ENCODE measurements at regions not wholly inside any gene's neighbourhood (a gene's known extent, or its start where the extent isn't known, plus 50 kb on each side); places are given as distances from the start of the nearest gene placed in this dataset.

DNA sequence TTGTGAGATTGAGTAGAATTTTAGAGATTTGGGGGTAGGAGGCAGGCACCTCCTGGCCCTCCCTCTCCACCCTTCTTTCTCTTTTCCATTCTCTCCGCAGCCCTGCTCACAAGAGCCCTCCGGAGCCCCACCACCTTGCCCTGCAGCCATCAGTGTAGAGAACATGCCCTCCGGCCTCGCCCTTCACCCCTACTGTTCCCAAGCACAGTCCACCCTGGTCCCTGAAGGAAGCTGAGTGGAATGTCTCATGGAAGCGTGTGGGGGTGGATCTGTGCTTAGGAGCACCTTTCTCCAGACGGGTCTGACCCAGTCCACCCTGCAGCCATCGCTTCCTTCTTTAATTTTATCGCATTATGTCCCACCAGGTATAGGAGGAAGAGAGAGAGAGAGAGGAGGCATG, 267.1 kb downstream of the NSG2 start:
- Histone ChIP-seq H3K27me3 (peaks cover 68% of the 10 kb centered on the region), H3K9me3 (no peaks in the 10 kb centered on the region), H3K36me3 (no peaks in the 10 kb centered on the region), H3K27ac (no peak overlapping the region), H3K4me3 (no peak overlapping the region), H3K4me1 (peaks cover 0 to 13% (median 5%) of the 10 kb centered on the region in 3 donors)
- ATAC-seq = no peak
- TF ChIP-seq, protein P1, sequence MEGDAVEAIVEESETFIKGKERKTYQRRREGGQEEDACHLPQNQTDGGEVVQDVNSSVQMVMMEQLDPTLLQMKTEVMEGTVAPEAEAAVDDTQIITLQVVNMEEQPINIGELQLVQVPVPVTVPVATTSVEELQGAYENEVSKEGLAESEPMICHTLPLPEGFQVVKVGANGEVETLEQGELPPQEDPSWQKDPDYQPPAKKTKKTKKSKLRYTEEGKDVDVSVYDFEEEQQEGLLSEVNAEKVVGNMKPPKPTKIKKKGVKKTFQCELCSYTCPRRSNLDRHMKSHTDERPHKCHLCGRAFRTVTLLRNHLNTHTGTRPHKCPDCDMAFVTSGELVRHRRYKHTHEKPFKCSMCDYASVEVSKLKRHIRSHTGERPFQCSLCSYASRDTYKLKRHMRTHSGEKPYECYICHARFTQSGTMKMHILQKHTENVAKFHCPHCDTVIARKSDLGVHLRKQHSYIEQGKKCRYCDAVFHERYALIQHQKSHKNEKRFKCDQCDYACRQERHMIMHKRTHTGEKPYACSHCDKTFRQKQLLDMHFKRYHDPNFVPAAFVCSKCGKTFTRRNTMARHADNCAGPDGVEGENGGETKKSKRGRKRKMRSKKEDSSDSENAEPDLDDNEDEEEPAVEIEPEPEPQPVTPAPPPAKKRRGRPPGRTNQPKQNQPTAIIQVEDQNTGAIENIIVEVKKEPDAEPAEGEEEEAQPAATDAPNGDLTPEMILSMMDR (IDR thresholded peaks at IDR 0.05) = no peak
- WGBS, 2 donors (ENCODE audit: low coverage in 1 of 2) = 70 to 79% methylated on average over 3 to 4 of the region's 8 CpGs

DNA sequence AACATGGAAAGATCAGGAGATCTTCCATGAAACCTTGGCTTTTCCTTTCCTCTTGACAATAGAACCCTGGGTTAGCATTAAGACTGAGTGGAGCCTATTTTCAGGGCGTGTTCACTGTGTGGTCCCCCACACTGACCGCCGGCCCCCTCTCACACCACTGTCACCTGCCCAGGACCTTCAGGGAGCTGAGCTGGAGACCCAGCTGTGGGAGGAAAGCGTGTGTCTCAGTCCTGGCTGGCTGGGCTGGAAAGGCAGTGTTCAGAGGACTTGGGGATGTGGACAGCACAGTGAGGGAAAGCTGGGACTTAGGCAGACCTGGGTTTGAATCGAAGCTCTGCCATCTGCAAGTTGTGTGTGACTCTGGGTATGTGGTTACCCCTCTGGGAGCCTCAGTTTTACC, 268.1 kb downstream of the NSG2 start:
- 91 to 96% methylated on average over 3 to 4 of the region's 5 CpGs for WGBS, 2 donors (ENCODE audit: low coverage in 1 of 2)
- no peaks in the 10 kb centered on the region for H3K9me3 ChIP-seq
- TF ChIP-seq EP300 (IDR thresholded peaks at IDR 0.05) = no peak
- no peak for TF ChIP-seq POLR2A (IDR thresholded peaks at IDR 0.05)
- TF ChIP-seq POLR2AphosphoS5 (IDR thresholded peaks at IDR 0.05) = no peak
- TF ChIP-seq, protein P1 (IDR thresholded peaks at IDR 0.05) = no peak
- H3K27me3 ChIP-seq = peaks cover 69% of the 10 kb centered on the region
- no peak overlapping the region for H3K4me3 ChIP-seq
- ATAC-seq = no peak
- H3K27ac ChIP-seq = no peak overlapping the region
- peaks cover 0 to 13% (median 5%) of the 10 kb centered on the region in 3 donors for H3K4me1 ChIP-seq
- no peaks in the 10 kb centered on the region for H3K36me3 ChIP-seq

DNA sequence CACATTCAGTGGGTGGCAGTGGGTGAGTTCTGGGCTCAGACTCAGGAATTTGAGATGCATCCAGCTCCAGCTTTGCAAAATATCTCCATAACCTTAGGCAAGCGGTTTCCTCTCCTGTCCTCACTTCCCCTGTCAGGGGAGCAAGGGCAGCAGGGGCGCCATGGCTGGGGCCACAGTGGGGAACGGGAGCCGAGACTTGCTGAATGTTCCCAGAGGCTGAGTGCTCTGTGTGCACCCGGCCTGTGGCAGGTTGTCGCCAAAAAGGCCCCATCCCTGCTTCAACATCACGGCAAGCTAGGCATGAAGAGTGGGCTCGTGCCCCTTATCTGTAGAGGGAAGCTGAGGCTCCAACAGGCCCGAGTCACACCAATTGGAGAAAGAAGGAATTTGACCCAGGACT, 268.8 kb downstream of the NSG2 start:
- ATAC-seq = no peak
- no peak overlapping the region for H3K4me3 ChIP-seq
- TF ChIP-seq, protein P1 (IDR thresholded peaks at IDR 0.05) = no peak
- TF ChIP-seq EP300 (IDR thresholded peaks at IDR 0.05) (no peak), POLR2AphosphoS5 (IDR thresholded peaks at IDR 0.05) (no peak), POLR2A (IDR thresholded peaks at IDR 0.05) (no peak)
- peaks cover 69% of the 10 kb centered on the region for H3K27me3 ChIP-seq
- no peak overlapping the region for H3K27ac ChIP-seq
- H3K36me3 ChIP-seq = no peaks in the 10 kb centered on the region
- no peaks in the 10 kb centered on the region for H3K9me3 ChIP-seq
- WGBS, 2 donors (ENCODE audit: low coverage in 1 of 2) = 83% methylated on average over 2 of the region's 9 CpGs; no CpG with 5 or more reads in 1 of the 2 donors
- peaks cover 0 to 13% (median 5%) of the 10 kb centered on the region in 3 donors for H3K4me1 ChIP-seq

DNA sequence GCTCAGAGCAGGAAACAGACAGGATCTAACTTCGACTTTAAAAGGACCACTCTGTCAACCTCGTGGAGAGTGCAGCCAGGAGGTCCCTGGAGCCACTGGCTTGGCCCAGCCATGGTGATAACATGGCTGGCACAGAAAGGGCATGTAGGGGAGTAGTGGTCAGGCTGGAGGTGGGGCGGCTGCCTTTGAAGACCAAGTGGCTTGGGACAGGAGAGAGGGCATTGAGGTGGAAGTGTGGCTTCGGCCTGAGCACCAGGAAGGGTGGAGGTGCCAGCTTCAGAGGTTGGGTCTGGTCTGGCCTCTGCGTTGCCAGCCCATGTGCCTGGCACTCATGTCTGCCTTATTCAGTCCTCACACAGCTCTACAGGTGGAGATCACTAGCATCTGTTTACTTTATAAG, 270.0 kb downstream of the NSG2 start:
- no peak overlapping the region for H3K27ac ChIP-seq
- H3K9me3 ChIP-seq = no peaks in the 10 kb centered on the region
- WGBS, 2 donors (ENCODE audit: low coverage in 1 of 2) = 78 to 90% methylated on average over 2 to 4 of the region's 5 CpGs
- H3K36me3 ChIP-seq = no peaks in the 10 kb centered on the region
- TF ChIP-seq POLR2AphosphoS5 (IDR thresholded peaks at IDR 0.05) (no peak), EP300 (IDR thresholded peaks at IDR 0.05) (no peak), POLR2A (IDR thresholded peaks at IDR 0.05) (no peak)
- TF ChIP-seq, protein P1 (IDR thresholded peaks at IDR 0.05) = no peak
- H3K4me1 ChIP-seq = peaks cover 0 to 13% (median 5%) of the 10 kb centered on the region in 3 donors
- peaks cover 77% of the 10 kb centered on the region for H3K27me3 ChIP-seq
- H3K4me3 ChIP-seq = no peak overlapping the region
- ATAC-seq = no peak

DNA sequence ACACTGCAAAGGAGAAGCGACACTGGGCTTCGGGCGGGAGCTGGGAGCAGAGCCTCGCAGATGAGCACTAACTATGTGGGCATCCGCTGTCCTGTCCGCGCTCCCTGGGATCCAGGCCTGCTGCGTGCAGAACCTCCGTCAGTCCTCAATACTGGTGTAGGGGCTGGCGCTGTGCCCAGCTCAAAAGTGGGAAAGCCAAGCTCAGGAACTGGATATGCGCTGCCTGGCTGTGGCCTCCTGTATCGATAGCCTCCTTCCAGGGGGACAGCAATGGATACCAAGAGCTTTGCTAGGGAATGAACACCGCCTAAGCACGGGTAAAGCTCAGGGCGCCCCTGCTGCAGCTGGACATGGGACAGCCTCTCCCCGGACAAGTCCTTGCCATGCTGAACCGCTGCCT, 270.4 kb downstream of the NSG2 start:
- H3K9me3 ChIP-seq = no peaks in the 10 kb centered on the region
- peaks cover 0 to 13% (median 5%) of the 10 kb centered on the region in 3 donors for H3K4me1 ChIP-seq
- H3K27ac ChIP-seq = no peak overlapping the region
- H3K27me3 ChIP-seq = peaks cover 78% of the 10 kb centered on the region
- H3K4me3 ChIP-seq = no peak overlapping the region
- TF ChIP-seq POLR2AphosphoS5 (IDR thresholded peaks at IDR 0.05) (no peak), EP300 (IDR thresholded peaks at IDR 0.05) (no peak), POLR2A (IDR thresholded peaks at IDR 0.05) (no peak)
- TF ChIP-seq, protein P1 (IDR thresholded peaks at IDR 0.05) = no peak
- H3K36me3 ChIP-seq = no peaks in the 10 kb centered on the region
- WGBS, 2 donors (ENCODE audit: low coverage in 1 of 2) = 70 to 87% methylated on average over 2 to 7 of the region's 17 CpGs
- no peak for ATAC-seq

All from gastroesophageal sphincter (tissue), 4 donors.